IPS-15b (cell line): ENCODE measurements at regions not wholly inside any gene's neighbourhood (a gene's known extent, or its start where the extent isn't known, plus 50 kb on each side); places are given as distances from the start of the nearest gene placed in this dataset.

ENCODE experiments used
- H3K27me3 ChIP-seq: one replicate; pipeline ENCODE4 v1.6.1; 2013; ENCODE audit warnings: low read length; ENCODE audit not compliant: control insufficient read depth, insufficient read depth
- H3K36me3 ChIP-seq: one replicate; pipeline ENCODE4 v1.6.1; 2013; ENCODE audit warnings: low read length; ENCODE audit not compliant: control insufficient read depth, insufficient read depth
- H3K4me1 ChIP-seq: one replicate; pipeline ENCODE4 v1.6.1; 2013; ENCODE audit warnings: mild to moderate bottlenecking, low read length; ENCODE audit not compliant: control insufficient read depth, insufficient read depth
- H3K4me3 ChIP-seq: one replicate; pipeline ENCODE4 v1.5.1; 2013; ENCODE audit warnings: low read depth, low read length
- H3K9ac ChIP-seq: one replicate; pipeline ENCODE4 v1.6.1; 2013; ENCODE audit warnings: low read depth, mild to moderate bottlenecking, low read length
- H3K9me3 ChIP-seq: one replicate; pipeline ENCODE4 v1.6.1; 2013; ENCODE audit warnings: mild to moderate bottlenecking, low read length; ENCODE audit not compliant: control insufficient read depth, insufficient read depth

GRCh38 chr6:134446218-134446848, 128.4 kb upstream of the SGK1 start:
- Histone ChIP-seq H3K9me3 (no peaks in the 10 kb centered on the region), H3K27me3 (no peaks in the 10 kb centered on the region), H3K36me3 (no peaks in the 10 kb centered on the region), H3K9ac (no peak overlapping the region), H3K4me3 (no peak overlapping the region), H3K4me1 (no peaks in the 10 kb centered on the region)

GRCh38 chr6:134443009-134443408, 125.1 kb upstream of the SGK1 start:
- no peaks in the 10 kb centered on the region for H3K9me3 ChIP-seq
- H3K4me3 ChIP-seq, result no peak overlapping the region
- no peaks in the 10 kb centered on the region for H3K36me3 ChIP-seq

GRCh38 chr6:134442073-134442472, 124.2 kb upstream of the SGK1 start:
- Histone ChIP-seq H3K4me1 (no peaks in the 10 kb centered on the region), H3K27me3 (no peaks in the 10 kb centered on the region), H3K9me3 (no peaks in the 10 kb centered on the region), H3K4me3 (no peak overlapping the region), H3K9ac (no peak overlapping the region), H3K36me3 (no peaks in the 10 kb centered on the region)

More at GRCh38 chr6:134443009-134443408, 125.1 kb upstream of the SGK1 start:
- no peaks in the 10 kb centered on the region for H3K4me1 ChIP-seq
- no peak overlapping the region for H3K9ac ChIP-seq
- no peaks in the 10 kb centered on the region for H3K27me3 ChIP-seq

GRCh38 chr6:134438837-134439236, 120.9 kb upstream of the SGK1 start:
- H3K36me3 ChIP-seq, result no peaks in the 10 kb centered on the region
- H3K9ac ChIP-seq, result no peak overlapping the region
- H3K9me3 ChIP-seq, result no peaks in the 10 kb centered on the region
- no peaks in the 10 kb centered on the region for H3K27me3 ChIP-seq
- H3K4me3 ChIP-seq, result no peak overlapping the region
- H3K4me1 ChIP-seq, result peaks cover 2% of the 10 kb centered on the region

GRCh38 chr6:134437376-134437775, 119.5 kb upstream of the SGK1 start:
- H3K4me3 ChIP-seq, result no peak overlapping the region
- H3K27me3 ChIP-seq, result no peaks in the 10 kb centered on the region
- H3K9ac ChIP-seq, result no peak overlapping the region
- H3K36me3 ChIP-seq, result no peaks in the 10 kb centered on the region
- H3K9me3 ChIP-seq, result no peaks in the 10 kb centered on the region
- peaks cover 2% of the 10 kb centered on the region for H3K4me1 ChIP-seq

- H3K4me1 ChIP-seq, result peaks cover 2% of the 10 kb centered on the region
- no peak overlapping the region for H3K9ac ChIP-seq
- no peaks in the 10 kb centered on the region for H3K9me3 ChIP-seq
- no peaks in the 10 kb centered on the region for H3K36me3 ChIP-seq
- H3K27me3 ChIP-seq, result no peaks in the 10 kb centered on the region
- H3K4me3 ChIP-seq, result no peak overlapping the region
Observed at GRCh38 chr6:134436950-134437349, 119.0 kb upstream of the SGK1 start.

DNA sequence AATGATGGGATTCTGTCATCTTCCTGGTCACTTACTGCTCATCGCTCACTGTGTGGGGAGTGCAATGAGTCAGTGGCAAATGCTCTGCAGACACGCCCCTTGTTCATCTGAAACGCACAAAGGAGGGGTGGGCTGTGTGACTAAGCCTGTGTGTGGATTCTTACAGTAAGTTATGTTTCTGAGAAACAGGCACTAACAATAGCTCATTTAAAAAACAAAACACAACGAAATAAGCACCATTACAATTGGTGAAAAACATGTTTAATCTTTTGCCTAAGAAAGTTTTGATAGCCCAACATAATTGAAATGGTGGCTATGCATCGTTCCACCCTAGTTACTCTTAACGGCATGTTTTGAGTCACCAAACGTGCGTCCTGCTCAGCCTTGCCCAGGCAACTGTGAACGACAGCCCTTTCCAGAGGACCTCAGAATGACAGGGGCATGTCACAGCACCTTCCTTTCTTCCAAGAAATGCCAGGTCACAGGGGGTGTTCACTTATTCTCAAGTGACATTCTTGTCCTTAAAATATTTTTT, 118.4 kb upstream of the SGK1 start:
- H3K9me3 ChIP-seq, result no peaks in the 10 kb centered on the region
- H3K36me3 ChIP-seq, result no peaks in the 10 kb centered on the region
- peak overlapping the region; percentile 10 for H3K9ac ChIP-seq
- H3K27me3 ChIP-seq, result no peaks in the 10 kb centered on the region
- no peak overlapping the region for H3K4me3 ChIP-seq
- peaks cover 2% of the 10 kb centered on the region for H3K4me1 ChIP-seq

DNA sequence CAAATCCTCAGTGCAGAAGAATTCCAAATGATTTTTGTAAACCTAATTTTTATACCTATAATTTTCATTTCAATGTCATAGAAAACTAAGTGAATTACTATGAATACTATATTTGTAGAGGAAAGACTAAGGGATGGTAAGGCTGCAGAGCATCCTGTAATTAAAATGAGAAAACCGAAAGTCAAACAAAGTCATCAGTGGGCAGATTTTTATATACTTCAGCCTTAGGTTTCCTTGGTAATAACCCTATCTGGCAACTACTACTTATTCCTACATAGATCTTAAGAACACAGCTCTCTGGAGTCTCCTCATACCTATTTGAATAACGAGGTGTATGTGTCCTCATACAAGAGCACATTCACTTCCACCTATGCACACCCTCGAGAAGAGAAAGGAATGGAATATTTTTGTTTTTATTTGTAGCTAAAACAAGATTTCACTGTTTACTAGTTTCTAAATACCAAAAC, 117.9 kb upstream of the SGK1 start:
- peak overlapping the region; percentile 10 for H3K9ac ChIP-seq
- H3K4me1 ChIP-seq, result peaks cover 2% of the 10 kb centered on the region
- no peaks in the 10 kb centered on the region for H3K9me3 ChIP-seq
- no peaks in the 10 kb centered on the region for H3K27me3 ChIP-seq
- H3K36me3 ChIP-seq, result no peaks in the 10 kb centered on the region
- H3K4me3 ChIP-seq, result no peak overlapping the region

DNA sequence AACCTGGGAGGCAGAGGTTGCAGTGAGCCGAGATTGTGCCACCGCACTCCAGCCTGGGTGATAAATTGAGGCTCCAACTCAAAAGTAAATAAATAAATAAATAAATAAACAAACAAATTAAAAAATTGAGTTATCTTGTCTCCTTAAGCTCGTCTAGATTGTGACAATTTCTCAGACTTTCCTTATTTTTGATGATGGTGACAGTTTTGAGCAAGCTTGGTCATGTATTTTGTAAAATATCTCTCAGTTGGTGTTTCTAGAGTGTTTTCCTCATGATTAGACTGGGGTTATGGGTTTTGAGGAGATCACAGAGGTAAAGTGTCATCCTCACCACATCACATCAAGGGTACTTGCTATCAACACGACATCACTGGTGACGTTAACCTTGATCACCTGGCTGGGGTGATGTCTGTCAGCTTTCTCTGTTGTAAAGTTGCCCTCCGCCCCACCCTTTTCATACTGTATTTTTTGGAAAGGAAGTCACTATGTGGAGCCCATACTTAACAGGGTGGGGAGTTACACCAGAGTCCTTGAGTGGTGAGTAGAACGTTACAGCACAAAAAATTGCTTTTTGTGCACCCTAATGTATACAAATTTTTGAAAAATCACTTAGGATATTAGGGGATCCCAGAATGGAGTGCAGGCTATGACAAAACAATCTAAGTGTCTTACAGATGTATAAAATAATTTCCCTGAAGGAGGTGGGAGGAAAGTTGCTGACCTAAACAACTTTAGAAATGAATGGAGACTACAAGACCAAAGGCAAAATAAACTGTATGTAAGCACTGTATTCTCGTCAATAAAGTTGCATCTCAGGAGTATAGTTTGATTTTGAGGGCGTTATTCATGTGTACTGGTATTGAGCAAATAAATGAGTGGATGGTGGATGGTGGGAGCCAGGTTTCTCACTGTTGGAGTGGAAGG, 116.4 kb upstream of the SGK1 start:
- no peaks in the 10 kb centered on the region for H3K27me3 ChIP-seq

GRCh38 chr6:134432036-134432435, 114.1 kb upstream of the SGK1 start:
- Histone ChIP-seq H3K36me3 (no peaks in the 10 kb centered on the region), H3K27me3 (no peaks in the 10 kb centered on the region), H3K9me3 (no peaks in the 10 kb centered on the region), H3K4me3 (no peak overlapping the region), H3K9ac (no peak overlapping the region), H3K4me1 (peaks cover 2% of the 10 kb centered on the region)

More for the DNA sequence above, 116.4 kb upstream of the SGK1 start:
- Histone ChIP-seq H3K4me3 (no peak overlapping the region), H3K4me1 (peaks cover 2% of the 10 kb centered on the region), H3K9ac (no peak overlapping the region), H3K36me3 (no peaks in the 10 kb centered on the region), H3K9me3 (no peaks in the 10 kb centered on the region)

DNA sequence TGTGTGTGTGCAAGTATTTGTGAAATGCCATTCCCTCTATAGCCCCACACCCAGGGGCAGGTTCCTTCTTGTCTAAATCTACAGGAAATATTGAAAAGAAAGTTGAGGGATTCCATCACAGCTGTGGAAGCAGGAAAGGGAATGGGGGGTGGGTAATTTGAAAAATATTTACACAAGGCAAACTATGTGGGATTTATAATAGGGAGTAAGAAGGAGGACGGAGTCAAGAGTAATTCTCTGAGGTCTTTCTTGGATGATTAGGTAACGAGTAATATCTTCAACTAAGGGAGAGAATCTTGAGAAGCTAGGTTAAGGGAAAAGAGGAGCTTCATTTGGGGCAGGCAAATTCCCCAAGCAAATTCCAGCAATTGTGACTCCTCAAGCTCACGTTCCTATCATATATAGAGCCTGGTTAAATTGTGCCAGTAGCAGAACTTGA, 113.5 kb upstream of the SGK1 start:
- peaks cover 2% of the 10 kb centered on the region for H3K4me1 ChIP-seq
- H3K9me3 ChIP-seq, result no peaks in the 10 kb centered on the region
- H3K4me3 ChIP-seq, result no peak overlapping the region
- H3K9ac ChIP-seq, result no peak overlapping the region
- no peaks in the 10 kb centered on the region for H3K27me3 ChIP-seq
- H3K36me3 ChIP-seq, result no peaks in the 10 kb centered on the region
